K562 (cell line): ENCODE measurements at regions not wholly inside any gene's neighbourhood (a gene's known extent, or its start where the extent isn't known, plus 50 kb on each side); places are given as distances from the start of the nearest gene placed in this dataset.

Source experiments
- ATAC-seq: fragments of 200-7000 bp; cut with Tn5 transposase; 3 replicates; pipeline ENCODE4 v1.9.1; 2020; ENCODE audit warnings: moderate library complexity
- BruUV-seq: library from RNA; stranded (reverse); fragments of 400-500 nt; replicated peaks from 2 replicates; lab custom pipeline; 2021; lab: Mats Ljungman, UMichigan
- CTCF ChIA-PET: fragments of 300-600 bp; formaldehyde crosslinking; extraction: SDS; loops from one replicate; lab custom pipeline; 2021; ENCODE audit warnings: low intra/inter-chr PET ratio; lab: Yijun Ruan, JAX
- POLR2A ChIA-PET: fragments of 300-600, 350-650 bp; sonication (Branson Sonifier 250); formaldehyde crosslinking; extraction: SDS; loops from one replicate; lab custom pipeline; 2021; ENCODE audit warnings: antibody characterized with exemption, inconsistent platforms; lab: Yijun Ruan, JAX
- DNase-seq, 4 experiments: peaks; one replicate each; pipeline versions ENCODE4 v3.0.0 to v3.0.0-alpha.2; 2011 to 2018; ENCODE audit warnings: low spot score in 3 of 4, mixed read lengths in 3 of 4; ENCODE audit errors: extremely low read depth in 1 of 4
- FAIRE-seq: peaks from 2 replicates; lab custom pipeline; 2011; peaks lifted over from hg19 to GRCh38; lab: Jason Lieb, UNC
- H2AFZ ChIP-seq: 2 replicates; pipeline ENCODE4 v1.6.0; 2011; ENCODE audit warnings: low read depth, low read length, control low read depth, inconsistent platforms
- H3K27ac ChIP-seq: fragments of 200-600 bp; 3 replicates; pipeline ENCODE4 v1.8.0; 2011; ENCODE audit warnings: low read depth, mild to moderate bottlenecking, control low read depth, inconsistent platforms, low read length, moderate library complexity, mixed read lengths; ENCODE audit errors: extremely low read depth
- H3K27me3 ChIP-seq, 2 experiments: fragments of 300-600 bp in 1 of 2; 2 replicates in 1 of 2; 3 replicates in 1 of 2; pipeline versions ENCODE4 v1.6.0 to v1.8.0; 2011; ENCODE audit warnings: inconsistent platforms in 2 of 2, low read length in 2 of 2, mild to moderate bottlenecking in 1 of 2, mixed read lengths in 1 of 2, moderate library complexity in 1 of 2; ENCODE audit not compliant: control insufficient read depth in 2 of 2, insufficient read depth in 2 of 2
- H3K36me3 ChIP-seq: fragments of 300-600 bp; 3 replicates; pipeline ENCODE4 v1.8.0; 2011; ENCODE audit warnings: mild to moderate bottlenecking, low read length, inconsistent platforms; ENCODE audit not compliant: control insufficient read depth, insufficient read depth
- H3K4me1 ChIP-seq, 2 experiments: fragments of 200-600 bp in 1 of 2; replicated peaks in 1 of 2; 2 replicates in 1 of 2; 3 replicates in 1 of 2; pipeline versions ENCODE4 v1.5.1 to v1.8.0; 2011; ENCODE audit warnings: inconsistent platforms in 2 of 2, low read length in 2 of 2, mild to moderate bottlenecking in 1 of 2, mixed read lengths in 1 of 2, moderate library complexity in 1 of 2; ENCODE audit not compliant: control insufficient read depth in 2 of 2, insufficient read depth in 2 of 2
- H3K4me2 ChIP-seq: 2 replicates; pipeline ENCODE4 v1.6.1; 2011; ENCODE audit warnings: low read length, control low read depth, inconsistent platforms, mixed read lengths; ENCODE audit not compliant: insufficient read depth
- H3K4me3 ChIP-seq: fragments of 200-600 bp; sonication (generic), shearing (Covaris generic); 2 replicates; pipeline ENCODE4 v1.5.1; 2016; ENCODE audit warnings: control low read depth, inconsistent platforms
- H3K79me2 ChIP-seq: fragments of 200-600 bp; 3 replicates; pipeline ENCODE4 v1.8.0; 2011; ENCODE audit warnings: low read length, inconsistent platforms; ENCODE audit not compliant: control insufficient read depth, insufficient read depth
- H3K9ac ChIP-seq, 2 experiments: 2 replicates each; pipeline versions ENCODE4 v1.6.0 to v1.6.1; 2011; ENCODE audit warnings: low read depth in 2 of 2, low read length in 2 of 2, control low read depth in 1 of 2, inconsistent platforms in 1 of 2, mild to moderate bottlenecking in 1 of 2, mixed read lengths in 1 of 2; ENCODE audit not compliant: insufficient read depth in 1 of 2
- H3K9me1 ChIP-seq: one replicate; pipeline ENCODE4 v1.6.0; 2011; ENCODE audit warnings: inconsistent platforms, mild to moderate bottlenecking, low read length, moderate library complexity; ENCODE audit not compliant: control insufficient read depth, insufficient read depth
- H3K9me3 ChIP-seq: replicated peaks from 2 replicates; pipeline ENCODE4 v1.5.1; 2011; ENCODE audit warnings: low read depth, low read length, inconsistent platforms; ENCODE audit not compliant: control insufficient read depth, insufficient read depth
- H4K20me1 ChIP-seq: replicated peaks from 2 replicates; pipeline ENCODE4 v1.6.1; 2011; ENCODE audit warnings: low read length, inconsistent platforms, mixed read lengths; ENCODE audit not compliant: control insufficient read depth, insufficient read depth
- ASH1L ChIP-seq: fragments of 450-650 bp; IDR thresholded peaks from 2 replicates; pipeline ENCODE4 v1.6.1; 2018; ENCODE audit warnings: borderline replicate concordance, mild to moderate bottlenecking, low read depth; ENCODE audit not compliant: partially characterized antibody
- ILF3 ChIP-seq: fragments of 450-650 bp; IDR thresholded peaks from 2 replicates; pipeline ENCODE4 v1.6.1; 2018; ENCODE audit warnings: antibody characterized with exemption, mild to moderate bottlenecking, moderate library complexity, borderline replicate concordance
- NONO ChIP-seq, 2 experiments: fragments of 200-400 bp in 1 of 2; fragments of 450-650 bp in 1 of 2; formaldehyde crosslinking in 1 of 2; IDR thresholded peaks; 2 replicates each; pipeline ENCODE4 v1.6.1; 2017; ENCODE audit warnings: low read depth in 2 of 2, mild to moderate bottlenecking in 2 of 2, moderate library complexity in 2 of 2, low read length in 1 of 2
- POLR2H ChIP-seq: IDR thresholded peaks from 2 replicates; pipeline ENCODE4 v1.6.1; 2016; ENCODE audit warnings: missing genetic modification characterization, low read depth, mild to moderate bottlenecking, control low read depth, missing compliant biosample characterization, moderate library complexity
- TRIM25 ChIP-seq: fragments of 450-650 bp; IDR thresholded peaks from 2 replicates; pipeline ENCODE4 v1.7.0; 2016; ENCODE audit warnings: borderline replicate concordance
- WHSC1 ChIP-seq: IDR thresholded peaks from one replicate; pipeline ENCODE4 v1.6.1; 2012; ENCODE audit warnings: low read length, control low read depth, inconsistent platforms
- ZNF644 ChIP-seq: fragments of 200-800 bp; sonication (Bioruptor generic); IDR thresholded peaks from 2 replicates; pipeline ENCODE4 v1.6.1; 2016; ENCODE audit warnings: low read depth, missing genetic modification characterization, missing compliant biosample characterization
- ZNF77 ChIP-seq: fragments of 250-450 bp; sonication (Bioruptor Pico); IDR thresholded peaks from 2 replicates; pipeline ENCODE4 v1.5.0; 2020
- WGBS: fragments of 100-300 bp; shearing (Covaris generic); methylation state at CpG from one replicate; pipeline ENCODE4 v1.1.6; 2016; ENCODE audit warnings: low coverage, mixed read lengths; ENCODE audit not compliant: insufficient coverage; ENCODE audit errors: missing lambda C conversion rate; 5-methylcytosine and 5-hydroxymethylcytosine counted together
- in situ Hi-C: fragments of 300-500 bp; cut with MboI; formaldehyde crosslinking; loops from 4 replicates; pipeline ENCODE4 v1.15.0; 2018; ENCODE audit warnings: inconsistent platforms, mixed read lengths
- intact Hi-C: fragments of 100-400 bp; cut with micrococcal nuclease; formaldehyde crosslinking; loops from 2 replicates; pipeline ENCODE4 v1.14.2; 2022

DNA sequence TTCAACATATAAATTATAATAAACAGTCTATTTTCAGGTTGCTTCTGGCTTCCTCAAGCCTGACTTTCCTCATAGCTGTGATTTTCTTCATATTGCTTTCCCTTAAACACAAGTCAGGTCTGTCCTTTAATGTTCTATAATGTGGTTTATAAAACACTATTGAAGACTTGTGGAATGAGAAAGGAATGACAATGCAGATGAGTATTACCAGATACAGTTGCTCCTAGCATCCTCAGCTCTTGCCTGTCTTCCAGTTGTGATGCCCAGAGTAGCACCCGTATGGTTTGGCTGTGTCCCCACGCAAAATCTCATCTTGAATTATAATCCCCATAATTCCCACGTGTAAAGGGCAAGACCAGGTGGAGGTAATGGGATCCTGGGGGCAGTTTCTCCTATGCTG, 265.7 kb upstream of the BOD1L1 start:
- Histone ChIP-seq H3K4me1 (no peaks in the 10 kb centered on the region), H3K4me2 (no peak overlapping the region), H3K27me3 (no peaks in the 10 kb centered on the region), H3K79me2 (no peaks in the 10 kb centered on the region), H3K4me3 (no peak overlapping the region), H3K9me1 (no peaks in the 10 kb centered on the region), H3K9ac (no peak overlapping the region), H2AFZ (no peak overlapping the region), H3K36me3 (no peaks in the 10 kb centered on the region), H4K20me1 (no peaks in the 10 kb centered on the region), H3K27ac (no peak overlapping the region), H3K9me3 (no peaks in the 10 kb centered on the region)
- 0% methylated on average over 3 of the region's 3 CpGs for WGBS
- no peak for DNase-seq
- no peak for FAIRE-seq
- POLR2A ChIA-PET: no interaction called here
- no peak for ATAC-seq
- intact Hi-C loops: no loop called here
- BruUV-seq: no TSS peak
- TF ChIP-seq ASH1L: no peak
- no peak for TF ChIP-seq ZNF77
- no peak for TF ChIP-seq POLR2H (tag)
- CTCF ChIA-PET: no interaction called here
- in situ Hi-C loops: no loop called here

DNA sequence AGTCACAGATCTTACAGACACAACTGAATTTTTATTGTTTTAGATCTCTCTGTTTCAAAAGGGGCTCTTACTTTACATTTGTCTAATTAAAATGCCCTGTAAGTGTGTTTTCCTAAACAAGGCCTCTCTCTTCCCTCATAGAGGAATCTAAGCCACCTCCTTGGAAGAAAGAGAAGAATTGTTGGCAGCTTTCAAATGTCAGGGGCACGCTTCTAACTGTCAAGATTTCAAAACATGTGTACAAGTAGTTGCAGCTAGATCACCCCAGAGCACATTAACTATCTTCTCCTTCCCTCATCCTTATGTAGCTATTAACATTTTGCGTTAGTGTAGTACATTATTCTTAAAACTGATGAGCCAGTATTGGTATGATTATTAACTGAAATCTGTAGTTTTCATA, 266.5 kb upstream of the BOD1L1 start:
- intact Hi-C loops: no loop called here
- no peaks in the 10 kb centered on the region for H3K79me2 ChIP-seq
- WGBS: 0% methylated on average over 2 of the region's 2 CpGs
- DNase-seq (no peak), ATAC-seq (no peak), FAIRE-seq (no peak)
- no peaks in the 10 kb centered on the region for H4K20me1 ChIP-seq
- TF ChIP-seq TRIM25: no peak
- TF ChIP-seq WHSC1: no peak
- TF ChIP-seq NONO (IDR thresholded peaks at IDR 0.05; ENCODE audit: low read depth in 2 of 2, low read length in 1 of 2): no peak
- TF ChIP-seq ILF3: no peak
- TF ChIP-seq ZNF644: no peak
- H3K9me3 ChIP-seq: no peaks in the 10 kb centered on the region
- in situ Hi-C loops: no loop called here
- ChIA-PET POLR2A (no interaction called here), CTCF (no interaction called here)
- BruUV-seq: no TSS peak
- no peak overlapping the region for H3K9ac ChIP-seq
- no peak overlapping the region for H3K27ac ChIP-seq
- no peak overlapping the region for H2AFZ ChIP-seq
- no peaks in the 10 kb centered on the region for H3K36me3 ChIP-seq
- H3K4me3 ChIP-seq: no peak overlapping the region
- H3K4me1 ChIP-seq: no peaks in the 10 kb centered on the region
- H3K4me2 ChIP-seq: no peak overlapping the region
- no peaks in the 10 kb centered on the region for H3K9me1 ChIP-seq
- no peaks in the 10 kb centered on the region for H3K27me3 ChIP-seq
